ENCODE measurements at regions not wholly inside any gene's neighbourhood (a gene's known extent, or its start where the extent isn't known, plus 50 kb on each side); places are given as distances from the start of the nearest gene placed in this dataset.
A peak's percentile ranks its signal among the peaks of the same experiment; 100 is the strongest.

DNA sequence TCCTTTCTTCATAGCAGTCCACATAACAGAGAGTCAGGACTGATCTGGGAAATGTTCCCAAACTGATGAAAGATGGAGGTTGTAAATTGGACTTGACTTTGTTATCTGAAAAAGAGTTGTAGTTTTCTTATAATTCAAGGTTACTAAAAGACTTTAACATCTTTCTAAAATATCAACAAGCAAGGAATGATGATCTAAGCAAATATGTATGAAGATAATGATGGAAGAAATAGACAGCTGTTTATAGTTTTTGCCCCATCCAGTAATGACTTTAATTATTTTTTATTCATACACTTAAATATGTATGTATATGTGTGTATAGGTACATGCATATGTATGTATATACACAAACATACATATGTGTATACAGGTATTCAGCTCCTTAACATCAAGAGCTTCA lies 411.1 kb upstream of the SPOCK3 start:
- in situ Hi-C loops (cut with HindIII; ENCODE audit: low sequenced_read_pairs), result no loop called here
- TF ChIP-seq, protein P1, sequence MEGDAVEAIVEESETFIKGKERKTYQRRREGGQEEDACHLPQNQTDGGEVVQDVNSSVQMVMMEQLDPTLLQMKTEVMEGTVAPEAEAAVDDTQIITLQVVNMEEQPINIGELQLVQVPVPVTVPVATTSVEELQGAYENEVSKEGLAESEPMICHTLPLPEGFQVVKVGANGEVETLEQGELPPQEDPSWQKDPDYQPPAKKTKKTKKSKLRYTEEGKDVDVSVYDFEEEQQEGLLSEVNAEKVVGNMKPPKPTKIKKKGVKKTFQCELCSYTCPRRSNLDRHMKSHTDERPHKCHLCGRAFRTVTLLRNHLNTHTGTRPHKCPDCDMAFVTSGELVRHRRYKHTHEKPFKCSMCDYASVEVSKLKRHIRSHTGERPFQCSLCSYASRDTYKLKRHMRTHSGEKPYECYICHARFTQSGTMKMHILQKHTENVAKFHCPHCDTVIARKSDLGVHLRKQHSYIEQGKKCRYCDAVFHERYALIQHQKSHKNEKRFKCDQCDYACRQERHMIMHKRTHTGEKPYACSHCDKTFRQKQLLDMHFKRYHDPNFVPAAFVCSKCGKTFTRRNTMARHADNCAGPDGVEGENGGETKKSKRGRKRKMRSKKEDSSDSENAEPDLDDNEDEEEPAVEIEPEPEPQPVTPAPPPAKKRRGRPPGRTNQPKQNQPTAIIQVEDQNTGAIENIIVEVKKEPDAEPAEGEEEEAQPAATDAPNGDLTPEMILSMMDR (IDR thresholded peaks at IDR 0.05; ENCODE audit: low read depth, low read length, missing control alignments), result no peak
- DNase-seq (ENCODE audit: low read depth), result no peak
- no peak overlapping the region for H3K4me3 ChIP-seq (ENCODE audit: low read depth, low read length)

GRCh38 chr4:167652267-167652666 lies 418.0 kb upstream of the SPOCK3 start:
- no peak for DNase-seq (ENCODE audit: low read depth)
- TF ChIP-seq, protein P1 (IDR thresholded peaks at IDR 0.05; ENCODE audit: low read depth, low read length, missing control alignments), result no peak
- in situ Hi-C loops (cut with HindIII; ENCODE audit: low sequenced_read_pairs), result no loop called here
- H3K4me3 ChIP-seq (ENCODE audit: low read depth, low read length), result no peak overlapping the region

- no peak overlapping the region for H3K4me3 ChIP-seq (ENCODE audit: low read depth, low read length)
- TF ChIP-seq, protein P1 (IDR thresholded peaks at IDR 0.05; ENCODE audit: low read depth, low read length, missing control alignments), result no peak
- DNase-seq (ENCODE audit: low read depth), result no peak
- in situ Hi-C loops (cut with HindIII; ENCODE audit: low sequenced_read_pairs), result no loop called here
Observed at GRCh38 chr4:167688660-167689142, 403.6 kb upstream of the ANXA10 start.

DNA sequence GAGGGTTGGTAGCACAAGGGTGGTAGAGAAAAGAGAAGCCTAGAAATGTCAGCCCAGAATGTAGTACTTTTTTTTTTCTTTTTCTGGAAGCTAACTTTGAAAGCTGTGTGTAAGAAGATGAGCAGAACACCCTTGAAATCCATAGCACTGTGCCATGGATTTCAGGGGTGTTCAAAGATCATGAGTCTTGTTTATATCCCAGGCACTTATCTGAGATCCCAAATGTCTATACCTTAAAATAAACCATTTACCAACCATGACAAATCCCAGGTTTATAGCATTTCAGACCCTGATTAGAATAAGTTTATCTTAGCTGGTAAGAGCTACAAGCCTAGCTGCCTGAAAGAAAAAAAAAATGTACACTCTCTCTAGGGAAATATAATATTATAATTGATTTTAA lies 389.9 kb upstream of the ANXA10 start:
- in situ Hi-C loops (cut with HindIII; ENCODE audit: low sequenced_read_pairs), result no loop called here
- DNase-seq (ENCODE audit: low read depth), result no peak
- TF ChIP-seq, protein P1 (IDR thresholded peaks at IDR 0.05; ENCODE audit: low read depth, low read length, missing control alignments), result no peak
- H3K4me3 ChIP-seq (ENCODE audit: low read depth, low read length), result no peak overlapping the region

GRCh38 chr4:167711517-167711916 lies 380.8 kb upstream of the ANXA10 start:
- no peak overlapping the region for H3K4me3 ChIP-seq (ENCODE audit: low read depth, low read length)
- TF ChIP-seq, protein P1 (IDR thresholded peaks at IDR 0.05; ENCODE audit: low read depth, low read length, missing control alignments), result no peak
- no peak for DNase-seq (ENCODE audit: low read depth)
- in situ Hi-C loops (cut with HindIII; ENCODE audit: low sequenced_read_pairs), result no loop called here

DNA sequence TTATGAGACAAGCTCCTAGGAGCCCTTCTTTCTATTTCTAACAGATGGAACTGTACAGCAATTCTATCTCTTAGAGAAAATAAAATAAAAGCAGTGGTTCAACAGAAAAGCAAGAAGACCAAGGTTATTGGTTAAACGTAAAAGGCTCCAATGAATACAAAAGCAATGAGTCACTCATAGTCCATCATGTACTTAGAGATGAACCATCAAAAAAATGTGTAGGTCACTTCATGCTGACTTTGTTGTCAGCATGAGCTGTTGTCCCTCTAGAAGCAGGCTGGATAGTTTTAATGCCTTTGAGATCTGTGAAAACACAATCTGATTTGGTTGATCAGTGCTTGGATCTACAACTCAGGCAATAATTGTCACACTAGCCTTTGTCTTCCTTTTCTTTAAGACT lies 378.6 kb upstream of the ANXA10 start:
- TF ChIP-seq, protein P1 (IDR thresholded peaks at IDR 0.05; ENCODE audit: low read depth, low read length, missing control alignments), result no peak
- H3K4me3 ChIP-seq (ENCODE audit: low read depth, low read length), result no peak overlapping the region
- DNase-seq (ENCODE audit: low read depth), result no peak
- in situ Hi-C loops (cut with HindIII; ENCODE audit: low sequenced_read_pairs), result no loop called here

DNA sequence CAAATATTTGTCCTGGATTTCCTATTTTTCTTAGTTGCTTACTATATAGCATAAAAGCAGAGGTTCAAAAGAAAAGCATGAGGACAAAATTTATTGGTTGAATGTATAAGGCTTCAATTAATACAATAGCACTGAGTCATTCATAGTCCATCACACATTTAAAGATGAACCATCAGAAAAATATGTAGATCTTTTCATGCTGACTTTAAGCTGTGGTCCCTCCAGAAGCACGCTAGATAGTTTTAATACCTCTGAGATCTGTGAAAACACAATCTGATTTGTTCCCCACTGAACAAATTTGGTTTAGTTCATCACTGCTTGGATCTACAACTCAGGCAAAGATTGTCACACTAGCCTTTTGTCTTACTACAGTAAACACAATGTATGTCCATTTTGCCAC lies 377.2 kb upstream of the ANXA10 start:
- H3K4me3 ChIP-seq (ENCODE audit: low read depth, low read length), result no peak overlapping the region
- in situ Hi-C loops (cut with HindIII; ENCODE audit: low sequenced_read_pairs), result no loop called here
- DNase-seq (ENCODE audit: low read depth), result peak; percentile 36
- TF ChIP-seq, protein P1 (IDR thresholded peaks at IDR 0.05; ENCODE audit: low read depth, low read length, missing control alignments), result no peak

Data from astrocyte of the cerebellum (primary cell).